Left colon (tissue), 2 donors: ENCODE measurements at regions not wholly inside any gene's neighbourhood (a gene's known extent, or its start where the extent isn't known, plus 50 kb on each side); places are given as distances from the start of the nearest gene placed in this dataset.

Experiments used
- ATAC-seq: fragments of 200-7000 bp; cut with Tn5 transposase; one replicate; pipeline ENCODE4 v1.9.1; 2020; ENCODE audit warnings: mild to moderate bottlenecking, moderate library complexity
- DNase-seq, 2 donors: peaks; one replicate each; pipeline ENCODE4 v3.0.0-alpha.2; 2020
- intact Hi-C, 2 donors: fragments of 100-400 bp; cut with DNase I in 1 of 2; cut with micrococcal nuclease in 1 of 2; formaldehyde crosslinking; loops; one replicate each; pipeline versions ENCODE4 v1.11.2 to v1.14.0; 2022; cut with DNase I, micrococcal nuclease
- donor health status: DM: no; HTN: no; CAD: no.
- donor health status: DM: yes; HTN: yes; CAD: no.

GRCh38 chr3:30996467-30996866 lies 102.0 kb upstream of the GADL1 start:
- ATAC-seq (no peak), DNase-seq (no peak)
- intact Hi-C loops, result no loop called here

GRCh38 chr3:31002730-31003129 lies 108.3 kb upstream of the GADL1 start:
- DNase-seq (no peak), ATAC-seq (no peak)
- intact Hi-C loops, result no loop called here

- DNase-seq (no peak), ATAC-seq (no peak)
- intact Hi-C loops, result no loop called here
These were observed 109.7 kb upstream of the GADL1 start for GRCh38 chr3:31004025-31004678.

GRCh38 chr3:31008994-31009393 lies 114.5 kb upstream of the GADL1 start:
- intact Hi-C loops, result no loop called here
- ATAC-seq (no peak), DNase-seq (no peak)

GRCh38 chr3:31009881-31010280 lies 115.4 kb upstream of the GADL1 start:
- no peak for ATAC-seq
- intact Hi-C loops, result no loop called here
- DNase-seq, result no peak

- DNase-seq, result no peak
- ATAC-seq, result no peak
- intact Hi-C loops, result no loop called here
These were observed 116.0 kb upstream of the GADL1 start for GRCh38 chr3:31010491-31010890.

- ATAC-seq (no peak), DNase-seq (no peak)
- intact Hi-C loops, result no loop called here
These were observed 116.9 kb upstream of the GADL1 start for GRCh38 chr3:31011380-31011779.

GRCh38 chr3:31013090-31013489 lies 118.6 kb upstream of the GADL1 start:
- no peak for ATAC-seq
- intact Hi-C loops, result no loop called here
- DNase-seq, result no peak

GRCh38 chr3:31013843-31014242 lies 119.4 kb upstream of the GADL1 start:
- ATAC-seq (no peak), DNase-seq (no peak)

GRCh38 chr3:31014317-31015040 lies 120.0 kb upstream of the GADL1 start:
- DNase-seq, result no peak
- intact Hi-C loops, result no loop called here

More at GRCh38 chr3:31013843-31014242, 119.4 kb upstream of the GADL1 start:
- intact Hi-C loops, result no loop called here

GRCh38 chr3:31016196-31016595 lies 121.7 kb upstream of the GADL1 start:
- no peak for ATAC-seq
- no peak for DNase-seq
- intact Hi-C loops, result no loop called here

More at GRCh38 chr3:31014317-31015040, 120.0 kb upstream of the GADL1 start:
- ATAC-seq, result no peak

GRCh38 chr3:31022716-31023115 lies 128.3 kb upstream of the GADL1 start:
- ATAC-seq (no peak), DNase-seq (no peak)
- intact Hi-C loops, result no loop called here

- no peak for ATAC-seq
- no peak for DNase-seq
- intact Hi-C loops, result no loop called here
These were observed 131.1 kb upstream of the GADL1 start for GRCh38 chr3:31025541-31025940.

- ATAC-seq, result no peak
- intact Hi-C loops, result no loop called here
These were observed 132.8 kb upstream of the GADL1 start for GRCh38 chr3:31027191-31027761.

GRCh38 chr3:31027914-31028313 lies 133.5 kb upstream of the GADL1 start:
- no peak for ATAC-seq
- DNase-seq, result no peak
- intact Hi-C loops, result no loop called here

More at GRCh38 chr3:31027191-31027761, 132.8 kb upstream of the GADL1 start:
- DNase-seq, result no peak

GRCh38 chr3:31028766-31029165 lies 134.3 kb upstream of the GADL1 start:
- intact Hi-C loops, result no loop called here
- DNase-seq (no peak), ATAC-seq (no peak)

- ATAC-seq (no peak), DNase-seq (no peak)
These were observed 135.2 kb upstream of the GADL1 start for GRCh38 chr3:31029706-31030105.

GRCh38 chr3:31035681-31036080 lies 141.2 kb upstream of the GADL1 start:
- intact Hi-C loops, result no loop called here
- DNase-seq (no peak), ATAC-seq (no peak)

More at GRCh38 chr3:31029706-31030105, 135.2 kb upstream of the GADL1 start:
- intact Hi-C loops, result no loop called here

GRCh38 chr3:31038086-31038739 lies 143.8 kb upstream of the GADL1 start:
- ATAC-seq (no peak), DNase-seq (no peak)
- intact Hi-C loops, result no loop called here

GRCh38 chr3:31039145-31039544 lies 144.7 kb upstream of the GADL1 start:
- DNase-seq, result no peak
- intact Hi-C loops, result no loop called here
- no peak for ATAC-seq
